Thymus (tissue), 11 donors: ENCODE measurements at regions not wholly inside any gene's neighbourhood (a gene's known extent, or its start where the extent isn't known, plus 50 kb on each side); places are given as distances from the start of the nearest gene placed in this dataset.

Experiments used
- DNase-seq, 9 donors: peaks; one replicate each; pipeline ENCODE4 v3.0.0-alpha.2; 2013; ENCODE audit warnings: low spot score in 9 of 9, low read depth in 6 of 9, missing footprints in 1 of 9
- H3K27ac ChIP-seq, 2 donors: one replicate each; pipeline ENCODE4 v1.5.1; 2013; ENCODE audit warnings: control low read depth in 1 of 2, low read depth in 1 of 2, low read length in 1 of 2, mild to moderate bottlenecking in 1 of 2, moderate library complexity in 1 of 2
- H3K27me3 ChIP-seq, 2 donors: one replicate each; pipeline ENCODE4 v1.5.1; 2013; ENCODE audit warnings: low read length in 1 of 2; ENCODE audit not compliant: control insufficient read depth in 2 of 2, insufficient read depth in 1 of 2
- H3K36me3 ChIP-seq, 2 donors: one replicate each; pipeline ENCODE4 v1.5.1; 2013; ENCODE audit warnings: low read length in 1 of 2, mild to moderate bottlenecking in 1 of 2, moderate library complexity in 1 of 2; ENCODE audit not compliant: control insufficient read depth in 2 of 2, insufficient read depth in 2 of 2
- H3K4me1 ChIP-seq, 2 donors: one replicate each; pipeline ENCODE4 v1.5.1; 2013; ENCODE audit warnings: low read length in 2 of 2; ENCODE audit not compliant: control insufficient read depth in 2 of 2, insufficient read depth in 2 of 2
- H3K4me3 ChIP-seq, 2 donors: one replicate each; pipeline ENCODE4 v1.5.1; 2013; ENCODE audit warnings: low read length in 2 of 2, control low read depth in 1 of 2, mild to moderate bottlenecking in 1 of 2
- H3K9me3 ChIP-seq, 2 donors: one replicate each; pipeline ENCODE4 v1.5.1; 2013; ENCODE audit warnings: low read length in 1 of 2, mild to moderate bottlenecking in 1 of 2; ENCODE audit not compliant: control insufficient read depth in 2 of 2, insufficient read depth in 1 of 2
- WGBS: extraction: QIAGEN DNeasy Blood & Tissue Kit; methylation state at CpG from one replicate; pipeline ENCODE4 v1.1.7; 2013; 5-methylcytosine and 5-hydroxymethylcytosine counted together
- donor health status: healthy.

DNA sequence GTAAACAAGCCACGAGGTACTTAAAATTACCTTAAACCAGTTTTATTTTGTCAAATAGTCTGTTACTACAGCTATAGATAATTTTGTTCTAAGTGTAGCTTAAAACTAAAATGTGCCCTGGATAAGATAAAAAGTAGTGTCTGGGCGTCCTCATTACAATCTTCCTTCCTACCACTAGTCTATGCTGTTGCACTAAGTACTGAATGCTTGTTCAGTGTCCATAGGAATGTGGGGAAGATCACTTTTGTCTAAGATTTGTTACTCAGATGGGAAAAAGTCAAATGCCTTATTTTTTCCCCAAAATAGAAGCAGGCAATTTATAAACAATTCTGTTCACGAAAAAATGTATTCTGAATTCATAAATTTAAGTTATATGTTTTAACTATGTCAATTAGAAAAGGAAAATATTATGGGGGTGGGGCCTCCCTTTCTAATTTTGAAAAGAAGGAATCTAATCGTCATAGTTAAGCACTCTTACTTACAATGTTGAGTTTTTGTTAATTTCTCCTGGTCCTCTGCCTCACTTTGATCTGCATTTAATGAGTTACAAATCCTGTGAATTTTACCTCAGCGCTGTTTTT lies 140.4 kb upstream of the VRK2 start:
- Histone ChIP-seq H3K4me1 (no peaks in the 10 kb centered on the region), H3K36me3 (no peaks in the 10 kb centered on the region), H3K27me3 (no peaks in the 10 kb centered on the region), H3K27ac (no peak overlapping the region), H3K9me3 (no peaks in the 10 kb centered on the region), H3K4me3 (no peak overlapping the region)
- DNase-seq, result peak in 8 of 9 donors; percentile 7 to 53 (median 16)
- 48% methylated on average over 5 of the region's 5 CpGs for WGBS

DNA sequence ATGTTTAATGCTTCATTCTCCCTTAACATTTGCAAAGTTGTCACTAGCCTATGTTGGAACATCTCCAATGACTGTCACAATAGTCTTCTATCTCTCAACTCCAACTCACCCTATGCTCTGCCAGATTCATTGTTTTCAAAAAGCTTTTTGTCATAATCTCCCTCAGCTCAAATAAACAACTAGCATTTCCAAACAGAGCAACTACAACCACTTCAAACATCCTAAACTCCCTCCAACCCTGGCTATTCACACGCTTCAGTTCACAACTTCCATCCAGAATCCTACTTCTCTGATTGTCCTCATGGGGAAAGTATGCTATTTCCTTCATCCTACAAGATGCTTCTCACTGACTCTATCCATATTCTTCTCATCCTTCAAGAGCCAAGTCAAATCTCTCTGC lies 139.2 kb upstream of the VRK2 start:
- H3K4me1 ChIP-seq, result no peaks in the 10 kb centered on the region
- DNase-seq, result no peak
- H3K4me3 ChIP-seq, result no peak overlapping the region
- 97% methylated on average over 1 of the region's 1 CpG for WGBS
- H3K27me3 ChIP-seq, result no peaks in the 10 kb centered on the region
- no peaks in the 10 kb centered on the region for H3K9me3 ChIP-seq
- H3K36me3 ChIP-seq, result no peaks in the 10 kb centered on the region
- no peak overlapping the region for H3K27ac ChIP-seq

DNA sequence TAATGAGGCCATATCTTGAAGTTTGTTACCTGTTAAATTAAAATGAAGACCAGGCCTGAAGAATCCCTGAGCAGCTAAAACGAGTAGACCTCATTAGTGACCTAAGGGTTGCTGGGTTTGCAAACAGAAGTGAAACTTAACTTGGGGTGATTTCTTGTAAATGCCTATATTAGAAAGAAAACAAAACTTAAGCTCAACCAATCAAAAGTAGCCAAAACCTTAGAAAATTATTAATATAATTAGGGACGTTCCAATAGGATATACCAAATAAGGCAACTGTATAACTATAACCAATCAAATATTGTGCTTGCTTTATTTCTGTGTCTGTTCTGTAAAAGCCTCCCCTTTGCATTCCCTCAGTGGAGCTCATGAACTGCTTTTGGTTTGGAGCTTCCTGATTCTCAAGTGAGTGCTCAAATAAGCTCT lies 137.9 kb upstream of the VRK2 start:
- WGBS, result 66% methylated on average over 2 of the region's 2 CpGs
- Histone ChIP-seq H3K4me1 (no peaks in the 10 kb centered on the region), H3K4me3 (no peak overlapping the region), H3K9me3 (no peaks in the 10 kb centered on the region), H3K36me3 (no peaks in the 10 kb centered on the region), H3K27ac (no peak overlapping the region), H3K27me3 (no peaks in the 10 kb centered on the region)
- DNase-seq, result peak in 1 of 9 donors; percentile 22

DNA sequence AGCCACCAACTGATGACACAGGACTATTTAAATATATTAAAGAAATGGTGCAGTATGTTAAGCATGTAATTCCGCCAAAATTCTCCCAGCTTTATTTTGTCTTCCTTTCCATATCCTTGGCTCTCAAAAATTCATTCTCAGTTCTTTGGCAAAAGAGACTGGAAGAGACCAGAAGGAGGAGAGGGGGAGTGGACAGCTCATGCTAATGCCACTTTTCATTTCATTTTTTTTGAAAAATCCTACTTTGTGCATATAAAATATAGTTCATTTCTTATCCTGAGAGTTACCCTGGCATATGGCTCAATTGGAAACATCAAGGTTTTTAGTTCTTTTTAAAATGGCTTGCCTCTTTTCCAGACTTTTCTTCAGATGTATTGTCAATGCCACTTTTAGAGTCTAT lies 128.5 kb upstream of the VRK2 start:
- Histone ChIP-seq H3K9me3 (no peaks in the 10 kb centered on the region), H3K27me3 (no peaks in the 10 kb centered on the region), H3K36me3 (no peaks in the 10 kb centered on the region), H3K4me1 (no peaks in the 10 kb centered on the region), H3K4me3 (no peak overlapping the region), H3K27ac (no peak overlapping the region)
- DNase-seq, result no peak
- WGBS, result 99% methylated on average over 1 of the region's 1 CpG

DNA sequence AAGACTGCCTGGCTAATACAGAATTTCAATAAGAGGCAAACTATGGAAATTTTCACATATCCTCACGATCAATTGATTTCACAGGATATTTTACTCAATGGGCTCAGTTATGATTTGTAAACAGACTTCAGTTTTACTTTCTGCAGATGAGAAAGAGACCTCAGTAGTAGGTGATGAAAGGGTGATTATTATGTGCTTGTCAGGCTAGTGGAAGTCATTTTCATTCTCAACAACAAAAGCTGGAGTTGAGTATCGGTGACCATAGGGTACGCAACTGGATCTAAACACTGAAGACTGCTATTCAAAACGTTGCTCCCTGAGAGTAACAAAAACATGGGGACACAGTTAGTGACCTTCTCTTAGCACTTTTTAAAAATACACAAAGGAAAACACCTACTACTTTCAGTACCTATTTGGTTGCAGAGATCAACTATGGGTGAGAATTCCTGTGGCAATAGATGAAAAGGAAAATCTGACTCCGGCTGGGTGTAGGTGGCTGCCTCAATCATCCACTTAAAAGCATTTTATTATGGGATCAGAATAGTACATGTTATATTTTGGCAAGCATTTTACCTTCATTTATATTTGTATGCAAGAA lies 126.2 kb upstream of the VRK2 start:
- Histone ChIP-seq H3K4me1 (no peaks in the 10 kb centered on the region), H3K27me3 (no peaks in the 10 kb centered on the region), H3K9me3 (no peaks in the 10 kb centered on the region), H3K4me3 (no peak overlapping the region), H3K27ac (no peak overlapping the region), H3K36me3 (no peaks in the 10 kb centered on the region)
- 92% methylated on average over 5 of the region's 5 CpGs for WGBS
- DNase-seq, result no peak

DNA sequence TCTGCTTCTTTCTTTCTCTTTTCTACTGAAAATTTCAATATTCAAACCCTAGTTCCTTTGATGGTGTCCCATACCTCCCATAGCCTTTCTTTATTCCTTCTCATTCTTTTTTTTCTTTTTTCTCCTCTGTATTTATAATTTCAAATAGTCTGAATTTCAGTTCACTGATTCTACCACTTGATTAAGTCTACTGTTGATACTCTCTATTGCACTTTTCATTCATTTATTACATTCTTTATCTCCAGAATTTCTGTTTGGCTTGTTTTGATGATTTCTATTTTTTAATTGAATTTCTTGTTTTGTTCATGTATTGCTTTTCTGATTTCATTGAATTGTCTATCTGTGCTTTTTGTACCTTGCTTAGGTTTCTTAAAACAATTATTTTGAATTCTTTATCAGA lies 111.9 kb upstream of the VRK2 start:
- DNase-seq, result no peak
- Histone ChIP-seq H3K4me1 (no peaks in the 10 kb centered on the region), H3K9me3 (peaks cover 0 to 4% of the 10 kb centered on the region in 2 donors)

DNA sequence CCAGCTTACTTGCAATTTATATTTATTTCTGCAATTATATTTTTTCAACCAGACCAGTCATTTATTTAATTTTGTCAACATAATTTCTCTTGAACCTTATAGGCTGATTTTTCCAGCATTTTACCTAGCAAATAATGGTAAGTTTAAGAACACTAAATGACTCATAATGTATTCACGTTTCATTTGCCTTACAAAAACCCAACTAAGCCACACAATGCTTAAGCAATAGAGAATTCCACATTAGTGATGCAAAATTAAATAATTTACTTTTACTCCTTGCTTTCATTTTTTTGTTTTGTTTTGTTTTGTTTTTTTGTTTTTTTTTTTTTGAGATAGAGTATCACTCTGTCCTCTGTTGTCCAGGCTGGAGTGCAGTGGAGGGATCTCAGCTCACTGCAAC lies 110.4 kb upstream of the VRK2 start:
- H3K27ac ChIP-seq, result no peak overlapping the region
- H3K36me3 ChIP-seq, result no peaks in the 10 kb centered on the region
- H3K27me3 ChIP-seq, result no peaks in the 10 kb centered on the region
- H3K4me3 ChIP-seq, result no peak overlapping the region
- no peak for DNase-seq
- 93% methylated on average over 1 of the region's 1 CpG for WGBS
- H3K4me1 ChIP-seq, result no peaks in the 10 kb centered on the region
- H3K9me3 ChIP-seq, result peaks cover 0 to 4% of the 10 kb centered on the region in 2 donors

More for the DNA sequence above, 111.9 kb upstream of the VRK2 start:
- Histone ChIP-seq H3K27me3 (no peaks in the 10 kb centered on the region), H3K4me3 (no peak overlapping the region), H3K36me3 (no peaks in the 10 kb centered on the region), H3K27ac (no peak overlapping the region)

DNA sequence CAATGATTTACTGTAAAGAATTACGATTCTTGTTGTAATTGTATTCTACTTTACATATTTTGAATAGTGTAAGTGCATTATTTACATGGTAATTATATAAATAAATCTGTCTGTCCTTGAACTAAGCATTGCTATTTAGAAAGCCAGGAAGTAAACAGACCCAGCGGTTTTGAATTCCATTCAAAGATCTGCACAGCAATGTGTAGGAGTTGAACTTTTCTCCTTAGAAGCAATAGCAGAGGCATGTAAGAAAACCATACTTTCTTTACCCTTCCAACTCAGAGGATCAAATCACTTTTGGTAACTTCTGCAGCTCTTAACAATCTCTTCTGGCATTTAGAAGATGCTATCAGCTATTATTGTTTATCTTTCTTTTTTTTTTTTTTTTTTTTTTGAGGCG lies 109.2 kb upstream of the VRK2 start:
- Histone ChIP-seq H3K27ac (no peak overlapping the region), H3K9me3 (peaks cover 0 to 4% of the 10 kb centered on the region in 2 donors), H3K36me3 (no peaks in the 10 kb centered on the region), H3K27me3 (no peaks in the 10 kb centered on the region), H3K4me1 (no peaks in the 10 kb centered on the region), H3K4me3 (no peak overlapping the region)
- DNase-seq, result no peak
- WGBS, result 87% methylated on average over 3 of the region's 3 CpGs

DNA sequence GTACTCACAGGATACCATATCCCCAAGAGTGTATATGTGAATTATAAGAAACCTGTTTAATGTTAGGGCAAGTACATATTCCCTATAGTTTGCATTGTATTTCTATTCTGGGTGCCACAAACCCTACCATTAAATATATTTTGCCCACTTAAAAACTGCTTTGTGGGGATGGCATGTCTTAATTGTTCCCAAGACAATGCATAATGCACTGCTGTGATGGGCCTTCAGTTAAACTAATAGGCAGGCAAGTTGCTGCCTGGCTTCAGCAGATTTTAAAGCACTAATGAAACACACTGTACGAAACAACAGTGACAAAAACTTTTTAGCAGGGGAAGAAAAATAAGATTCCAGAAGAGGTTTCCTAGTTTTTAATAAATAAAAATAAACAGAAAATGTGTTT lies 104.8 kb upstream of the VRK2 start:
- Histone ChIP-seq H3K9me3 (no peaks in the 10 kb centered on the region), H3K4me3 (no peak overlapping the region), H3K27ac (no peak overlapping the region), H3K4me1 (no peaks in the 10 kb centered on the region), H3K27me3 (no peaks in the 10 kb centered on the region), H3K36me3 (no peaks in the 10 kb centered on the region)
- no peak for DNase-seq
- 97% methylated on average over 1 of the region's 1 CpG for WGBS
